Esophagus muscularis mucosa (tissue), 4 donors: ENCODE measurements at regions not wholly inside any gene's neighbourhood (a gene's known extent, or its start where the extent isn't known, plus 50 kb on each side); places are given as distances from the start of the nearest gene placed in this dataset.

Source experiments
- CTCF ChIP-seq, 3 experiments: fragments of 200-600 bp in 2 of 3; fragments of 450-650 bp in 1 of 3; sonication (generic) in 2 of 3; IDR thresholded peaks; one replicate each; pipeline ENCODE4 v1.5.1; 2017 to 2019; ENCODE audit warnings: antibody characterized with exemption in 3 of 3, mild to moderate bottlenecking in 2 of 3, moderate library complexity in 1 of 3
- EP300 ChIP-seq: sonication (generic); formaldehyde crosslinking; IDR thresholded peaks from one replicate; pipeline ENCODE4 v1.6.1; 2017; ENCODE audit warnings: antibody characterized with exemption
- POLR2A ChIP-seq: fragments of 450-650 bp; IDR thresholded peaks from one replicate; pipeline ENCODE4 v1.6.1; 2017; ENCODE audit warnings: antibody characterized with exemption, moderate library complexity, mild to moderate bottlenecking, low read depth
- POLR2AphosphoS5 ChIP-seq, 2 donors: sonication (generic); formaldehyde crosslinking; IDR thresholded peaks; one replicate each; pipeline ENCODE4 v1.6.1; 2017; ENCODE audit warnings: antibody characterized with exemption in 2 of 2

GRCh38 chr1:105652109-105652508, 1404.4 kb upstream of the PRMT6 start:
- no peak for TF ChIP-seq CTCF (IDR thresholded peaks at IDR 0.05)
- no peak for TF ChIP-seq POLR2A
- no peak for TF ChIP-seq POLR2AphosphoS5 (IDR thresholded peaks at IDR 0.05)
- no peak for TF ChIP-seq EP300
